Ovary (tissue), 7 donors: ENCODE measurements at regions not wholly inside any gene's neighbourhood (a gene's known extent, or its start where the extent isn't known, plus 50 kb on each side); places are given as distances from the start of the nearest gene placed in this dataset.
"Not testable (repeated sequence)": the region's sequence is repeated elsewhere in the genome, so short reads cannot be mapped to it uniquely, and the experiment has no call there.

Source experiments
- DNase-seq, 5 donors: peaks; one replicate each; pipeline ENCODE4 v3.0.0-alpha.2; 2019 to 2020
- H3K27ac ChIP-seq, 2 donors: fragments of 200-600 bp; one replicate each; pipeline versions ENCODE4 v1.5.1 to v1.8.0; 2019 to 2022
- H3K27me3 ChIP-seq: fragments of 200-600 bp; one replicate; pipeline ENCODE4 v1.8.0; 2022
- H3K36me3 ChIP-seq: fragments of 200-600 bp; sonication (generic); one replicate; pipeline ENCODE4 v1.5.1; 2019
- H3K4me1 ChIP-seq: one replicate; pipeline ENCODE4 v1.8.1; 2013; ENCODE audit warnings: mild to moderate bottlenecking, moderate library complexity; ENCODE audit not compliant: insufficient read depth
- H3K4me3 ChIP-seq: fragments of 200-600 bp; sonication (generic); one replicate; pipeline ENCODE4 v1.5.1; 2017
- H3K9me3 ChIP-seq, 2 donors: fragments of 200-600 bp in 1 of 2; sonication (generic) in 1 of 2; one replicate each; pipeline versions ENCODE4 v1.5.1 to v1.8.1; 2013 to 2019; ENCODE audit warnings: mild to moderate bottlenecking in 1 of 2, moderate library complexity in 1 of 2
- EP300 ChIP-seq: sonication (generic); formaldehyde crosslinking; IDR thresholded peaks from one replicate; pipeline ENCODE4 v1.6.1; 2017; ENCODE audit warnings: antibody characterized with exemption
- POLR2A ChIP-seq: fragments of 450-650 bp; IDR thresholded peaks from one replicate; pipeline ENCODE4 v1.6.1; 2017; ENCODE audit warnings: antibody characterized with exemption, mild to moderate bottlenecking, moderate library complexity
- WGBS, 3 donors: extraction: QIAGEN DNeasy Blood & Tissue Kit in 1 of 3; methylation state at CpG; one replicate each; pipeline versions ENCODE4 v1.1.5 to v1.1.7; 2013 to 2017; 5-methylcytosine and 5-hydroxymethylcytosine counted together
- intact Hi-C, 4 donors: fragments of 100-400 bp; cut with DNase I; formaldehyde crosslinking; loops; one replicate each; pipeline versions ENCODE4 v1.11.0 to v1.15.1; 2022 to 2023
- TF ChIP-seq, protein P1 (sequence below), 3 donors: fragments of 450-650 bp in 2 of 3; fragments of 200-600 bp in 1 of 3; IDR thresholded peaks; one replicate each; pipeline versions ENCODE4 v1.5.1 to v1.8.0; 2016 to 2022; ENCODE audit warnings: antibody characterized with exemption in 3 of 3, mild to moderate bottlenecking in 1 of 3
- donor health status: DM: no; HTN: no; CAD: no; lungs with moderate emphysema.
- donor health status: DM: no; HTN: no; CAD: no.
- donor health status: Bipolar disorder and iron deficiency.
- donor health status: DM: no; HTN: no; CAD: no.
- donor health status: DM: yes; HTN: yes; CAD: no.

DNA sequence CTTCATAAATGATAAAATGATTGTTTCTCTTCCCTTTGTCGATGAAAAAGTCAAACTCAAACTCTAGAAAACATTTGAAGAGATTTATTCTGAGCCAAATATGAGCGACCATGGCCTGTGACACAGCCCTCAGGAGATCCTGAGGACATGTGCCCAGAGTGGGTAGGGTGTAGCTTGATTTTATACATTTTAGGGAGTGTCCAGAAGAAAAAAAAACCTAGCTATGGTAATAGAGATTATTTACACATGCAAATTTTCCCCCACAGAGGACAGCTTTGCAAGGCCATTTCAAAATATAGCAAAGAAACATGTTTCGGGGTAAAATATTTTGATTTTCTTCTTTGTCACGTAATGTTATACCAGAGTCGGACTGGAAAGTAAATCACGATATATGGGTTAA, 92.4 kb upstream of the TRIB2 start:
- DNase-seq: no peak
- no peak overlapping the region for H3K27ac ChIP-seq
- H3K9me3 ChIP-seq: no peaks in the 10 kb centered on the region
- no peak overlapping the region for H3K4me3 ChIP-seq
- H3K36me3 ChIP-seq: no peaks in the 10 kb centered on the region
- H3K4me1 ChIP-seq: no peaks in the 10 kb centered on the region
- intact Hi-C loops: no loop called here
- H3K27me3 ChIP-seq: no peaks in the 10 kb centered on the region
- WGBS, 3 donors: 88 to 95% (median 90%) methylated on average over 6 of the region's 6 CpGs
- TF ChIP-seq POLR2A: no peak
- TF ChIP-seq, protein P1, sequence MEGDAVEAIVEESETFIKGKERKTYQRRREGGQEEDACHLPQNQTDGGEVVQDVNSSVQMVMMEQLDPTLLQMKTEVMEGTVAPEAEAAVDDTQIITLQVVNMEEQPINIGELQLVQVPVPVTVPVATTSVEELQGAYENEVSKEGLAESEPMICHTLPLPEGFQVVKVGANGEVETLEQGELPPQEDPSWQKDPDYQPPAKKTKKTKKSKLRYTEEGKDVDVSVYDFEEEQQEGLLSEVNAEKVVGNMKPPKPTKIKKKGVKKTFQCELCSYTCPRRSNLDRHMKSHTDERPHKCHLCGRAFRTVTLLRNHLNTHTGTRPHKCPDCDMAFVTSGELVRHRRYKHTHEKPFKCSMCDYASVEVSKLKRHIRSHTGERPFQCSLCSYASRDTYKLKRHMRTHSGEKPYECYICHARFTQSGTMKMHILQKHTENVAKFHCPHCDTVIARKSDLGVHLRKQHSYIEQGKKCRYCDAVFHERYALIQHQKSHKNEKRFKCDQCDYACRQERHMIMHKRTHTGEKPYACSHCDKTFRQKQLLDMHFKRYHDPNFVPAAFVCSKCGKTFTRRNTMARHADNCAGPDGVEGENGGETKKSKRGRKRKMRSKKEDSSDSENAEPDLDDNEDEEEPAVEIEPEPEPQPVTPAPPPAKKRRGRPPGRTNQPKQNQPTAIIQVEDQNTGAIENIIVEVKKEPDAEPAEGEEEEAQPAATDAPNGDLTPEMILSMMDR (IDR thresholded peaks at IDR 0.05): no peak
- no peak for TF ChIP-seq EP300

DNA sequence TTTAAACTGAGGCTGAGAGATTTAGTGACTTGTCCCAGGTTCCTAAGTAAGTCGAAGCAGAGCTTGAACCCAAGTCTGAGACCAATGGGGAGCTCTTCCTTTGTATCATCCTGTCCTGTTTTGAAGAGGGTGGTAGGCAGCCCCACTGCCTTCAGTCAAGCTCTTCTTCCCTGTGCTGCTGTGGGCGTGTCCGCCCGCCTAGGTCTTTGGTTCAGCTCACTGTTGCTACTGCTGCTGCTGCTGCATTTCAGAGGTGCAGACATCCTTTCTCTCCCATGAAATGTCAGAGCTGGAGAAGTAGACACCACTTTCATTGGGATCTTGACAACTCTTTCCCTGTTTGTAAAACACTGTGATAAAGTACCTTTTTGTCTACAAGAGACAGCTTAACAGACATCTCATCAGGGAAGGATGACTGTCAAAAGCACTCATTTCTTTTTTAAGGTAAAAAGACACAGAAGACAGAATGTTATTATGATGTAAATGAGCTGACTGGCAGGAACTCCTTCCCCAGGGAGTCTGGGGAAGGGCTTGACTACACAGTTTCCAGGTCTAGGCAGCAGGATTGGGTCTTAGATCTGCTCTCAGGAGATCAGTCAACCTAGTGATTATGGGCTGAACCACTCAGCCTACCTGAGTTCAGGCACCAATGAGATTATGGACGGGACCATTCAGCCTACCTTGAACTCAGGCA, 91.7 kb upstream of the TRIB2 start:
- DNase-seq: no peak
- Histone ChIP-seq H3K27me3 (no peaks in the 10 kb centered on the region), H3K27ac (no peak overlapping the region), H3K4me1 (no peaks in the 10 kb centered on the region), H3K36me3 (no peaks in the 10 kb centered on the region), H3K9me3 (no peaks in the 10 kb centered on the region), H3K4me3 (no peak overlapping the region)
- TF ChIP-seq, protein P1 (IDR thresholded peaks at IDR 0.05): no peak
- TF ChIP-seq POLR2A (no peak), EP300 (no peak)
- intact Hi-C loops: no loop called here
- 88 to 94% (median 91%) methylated on average over 5 of the region's 5 CpGs for WGBS, 3 donors

DNA sequence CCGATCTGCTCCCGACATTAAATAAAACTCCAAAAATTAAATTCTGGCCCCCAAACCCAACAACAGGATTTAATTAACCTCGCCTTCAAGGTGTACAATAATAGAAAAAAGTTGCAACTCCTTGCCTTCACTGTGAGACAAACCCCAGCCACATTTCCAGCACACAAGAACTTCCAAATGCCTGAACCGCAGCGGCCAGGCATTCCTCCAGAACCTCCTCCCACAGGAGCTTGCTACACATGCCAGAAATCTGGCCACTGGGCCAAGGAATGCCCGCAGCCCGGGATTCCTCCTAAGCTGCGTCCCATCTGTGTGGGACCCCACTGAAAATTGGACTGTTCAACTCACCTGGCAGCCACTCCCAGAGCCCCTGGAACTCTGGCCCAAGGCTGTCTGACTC, 88.2 kb upstream of the TRIB2 start:
- WGBS, 3 donors: 33 to 43% (median 40%) methylated on average over 7 to 8 of the region's 8 CpGs
- H3K36me3 ChIP-seq, H3K27me3 ChIP-seq, H3K27ac ChIP-seq, H3K9me3 ChIP-seq, H3K4me3 ChIP-seq, H3K4me1 ChIP-seq, intact Hi-C loops: not testable (repeated sequence)
- DNase-seq: peak in 3 of 5 donors; percentile 29 to 57 (median 29)

- DNase-seq: no peak
- Histone ChIP-seq H3K4me3 (no peak overlapping the region), H3K9me3 (no peaks in the 10 kb centered on the region), H3K27me3 (no peaks in the 10 kb centered on the region), H3K4me1 (no peaks in the 10 kb centered on the region), H3K27ac (no peak overlapping the region), H3K36me3 (no peaks in the 10 kb centered on the region)
- TF ChIP-seq EP300: no peak
- intact Hi-C loops: no loop called here
- 8 to 17% (median 17%) methylated on average over 1 of the region's 1 CpG for WGBS, 3 donors
Measured at GRCh38 chr2:12636837-12637581, 79.7 kb upstream of the TRIB2 start.

DNA sequence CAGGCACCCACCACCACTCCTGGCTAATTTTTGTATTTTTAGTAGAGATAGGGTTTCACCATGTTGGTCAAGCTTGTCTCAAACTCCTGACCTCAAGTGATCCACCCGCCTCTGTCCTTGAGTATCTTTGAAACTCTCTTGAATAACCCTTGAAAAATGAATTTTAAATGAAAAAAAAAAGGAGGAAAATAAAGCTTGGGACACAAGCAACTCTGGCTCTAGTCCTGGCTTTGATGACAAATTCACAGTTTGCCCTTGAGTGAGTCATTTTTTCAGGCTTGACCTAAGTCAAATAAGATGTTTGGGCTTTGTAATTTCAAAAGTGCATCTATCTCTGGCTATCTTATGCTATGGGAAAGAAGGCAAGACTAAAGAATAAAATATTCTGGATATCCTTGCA, 79.0 kb upstream of the TRIB2 start:
- Histone ChIP-seq H3K36me3 (no peaks in the 10 kb centered on the region), H3K27me3 (no peaks in the 10 kb centered on the region), H3K4me3 (no peak overlapping the region), H3K9me3 (no peaks in the 10 kb centered on the region), H3K27ac (no peak overlapping the region), H3K4me1 (no peaks in the 10 kb centered on the region)
- TF ChIP-seq EP300 (no peak), POLR2A (no peak)
- TF ChIP-seq, protein P1 (IDR thresholded peaks at IDR 0.05): no peak
- WGBS, 3 donors: 84 to 93% (median 89%) methylated on average over 1 of the region's 1 CpG
- no peak for DNase-seq
- intact Hi-C loops: no loop called here
